HG03432 (cell line): ENCODE measurements at regions not wholly inside any gene's neighbourhood (a gene's known extent, or its start where the extent isn't known, plus 50 kb on each side); places are given as distances from the start of the nearest gene placed in this dataset.

Experiments used
- ATAC-seq: cut with Tn5 transposase; IDR thresholded peaks from one replicate; pipeline ENCODE4 v1.9.1; 2021; ENCODE audit warnings: mild to moderate bottlenecking, moderate library complexity; ENCODE audit not compliant: unreplicated experiment

GRCh38 chr2:200135082-200135481 lies 171.4 kb upstream of the SPATS2L start:
- ATAC-seq: no peak

DNA sequence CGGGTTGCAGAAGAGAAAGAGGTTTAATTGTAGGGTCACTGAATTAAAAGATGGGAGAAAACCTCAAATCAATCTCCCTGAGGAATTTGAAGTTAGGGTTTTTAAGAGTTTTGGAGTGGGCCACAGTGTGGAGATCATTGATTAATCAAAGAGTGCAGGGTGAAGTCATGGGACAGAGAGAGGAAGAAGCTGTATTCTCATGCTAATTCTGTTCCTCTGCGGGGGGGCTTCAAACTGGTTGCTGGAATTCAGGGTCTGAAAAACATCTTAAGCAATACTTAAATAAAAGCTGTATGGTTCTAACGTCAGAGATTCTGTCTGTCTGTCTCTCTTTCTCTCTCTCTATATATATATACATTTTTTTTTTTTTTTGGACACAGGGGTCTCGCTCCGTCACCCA lies 169.8 kb upstream of the SPATS2L start:
- no peak for ATAC-seq

- no peak for ATAC-seq
Observed at GRCh38 chr2:200137271-200137670, 169.2 kb upstream of the SPATS2L start.

- ATAC-seq: no peak
Observed at GRCh38 chr2:200137691-200138090, 168.8 kb upstream of the SPATS2L start.

DNA sequence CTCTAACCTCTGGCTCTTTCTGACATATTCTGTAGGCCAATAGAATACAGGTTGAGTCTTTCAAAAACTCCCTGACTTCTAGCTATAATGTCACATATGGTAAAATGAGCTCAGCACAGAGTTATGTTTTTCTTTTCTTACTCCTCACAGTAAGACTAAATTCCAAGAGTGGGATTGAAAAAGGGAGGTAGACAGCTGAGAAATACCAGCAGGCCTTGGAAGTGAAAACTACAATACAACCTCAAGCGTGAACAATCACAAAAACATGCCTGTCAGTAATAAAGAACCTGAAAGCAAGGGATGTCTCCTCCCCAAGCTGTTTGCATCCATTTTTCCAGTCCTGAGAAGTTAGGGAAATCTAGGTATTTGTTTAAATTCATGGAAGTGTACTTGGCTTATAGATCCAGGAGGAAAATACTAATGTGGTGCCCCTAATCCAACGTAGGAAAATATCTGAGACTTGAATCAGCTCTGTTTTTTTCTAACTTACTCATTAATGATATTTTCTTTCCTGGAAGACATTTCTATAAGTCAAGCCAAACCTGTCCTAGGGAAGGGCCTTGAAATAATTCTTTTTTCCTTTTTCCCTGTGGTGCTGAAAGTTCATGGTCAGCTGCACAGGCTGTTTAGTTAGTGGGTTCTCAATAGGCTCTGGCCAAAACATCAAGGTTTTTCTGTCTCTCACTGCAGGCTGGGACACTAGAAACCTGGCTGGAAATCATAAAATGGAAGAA lies 167.9 kb upstream of the SPATS2L start:
- no peak for ATAC-seq

- no peak for ATAC-seq
Observed at GRCh38 chr2:200144571-200144970, 161.9 kb upstream of the SPATS2L start.

DNA sequence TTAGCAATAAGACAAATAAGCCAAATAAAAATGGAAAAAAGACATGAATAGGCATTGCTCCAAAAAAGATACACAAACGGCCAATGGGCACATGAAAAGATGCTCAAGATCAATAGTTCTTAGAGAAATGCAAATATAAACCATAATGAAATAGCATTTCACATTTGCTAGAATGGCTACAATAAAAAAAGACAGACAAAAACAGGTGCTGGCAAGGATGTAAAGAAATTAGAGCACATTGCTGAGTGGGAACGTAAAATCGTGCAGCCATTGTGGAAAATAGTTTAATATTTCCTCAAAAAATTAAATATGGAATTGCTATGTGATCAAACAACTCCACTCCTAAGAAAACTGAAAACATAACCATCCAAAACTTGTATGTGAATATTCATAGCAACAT lies 160.0 kb upstream of the SPATS2L start:
- no peak for ATAC-seq

GRCh38 chr2:200147371-200147770 lies 159.1 kb upstream of the SPATS2L start:
- ATAC-seq: no peak

DNA sequence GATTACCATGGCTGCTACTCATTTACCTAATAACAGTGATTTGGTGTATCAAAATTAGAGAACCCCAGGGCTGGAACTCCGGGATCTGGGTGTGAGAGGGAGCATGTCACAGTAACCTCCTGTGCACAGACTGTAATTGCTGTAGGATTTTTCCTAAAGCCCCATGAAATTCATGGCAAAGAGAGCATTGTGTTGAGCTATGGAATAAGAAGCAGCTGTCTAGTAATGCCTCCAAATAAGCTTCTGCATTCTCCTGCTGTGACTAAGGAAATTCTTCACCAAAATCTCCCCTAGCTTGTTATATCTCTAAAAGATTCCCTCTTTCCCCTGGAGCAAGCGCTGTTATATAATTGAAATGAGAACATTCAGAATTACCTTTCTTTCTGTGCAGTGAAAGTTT lies 158.1 kb upstream of the SPATS2L start:
- no peak for ATAC-seq

GRCh38 chr2:200150411-200151086 lies 155.9 kb upstream of the SPATS2L start:
- ATAC-seq: no peak

GRCh38 chr2:200155652-200156051 lies 150.8 kb upstream of the SPATS2L start:
- ATAC-seq: no peak

GRCh38 chr2:200156166-200156835 lies 150.2 kb upstream of the SPATS2L start:
- no peak for ATAC-seq

DNA sequence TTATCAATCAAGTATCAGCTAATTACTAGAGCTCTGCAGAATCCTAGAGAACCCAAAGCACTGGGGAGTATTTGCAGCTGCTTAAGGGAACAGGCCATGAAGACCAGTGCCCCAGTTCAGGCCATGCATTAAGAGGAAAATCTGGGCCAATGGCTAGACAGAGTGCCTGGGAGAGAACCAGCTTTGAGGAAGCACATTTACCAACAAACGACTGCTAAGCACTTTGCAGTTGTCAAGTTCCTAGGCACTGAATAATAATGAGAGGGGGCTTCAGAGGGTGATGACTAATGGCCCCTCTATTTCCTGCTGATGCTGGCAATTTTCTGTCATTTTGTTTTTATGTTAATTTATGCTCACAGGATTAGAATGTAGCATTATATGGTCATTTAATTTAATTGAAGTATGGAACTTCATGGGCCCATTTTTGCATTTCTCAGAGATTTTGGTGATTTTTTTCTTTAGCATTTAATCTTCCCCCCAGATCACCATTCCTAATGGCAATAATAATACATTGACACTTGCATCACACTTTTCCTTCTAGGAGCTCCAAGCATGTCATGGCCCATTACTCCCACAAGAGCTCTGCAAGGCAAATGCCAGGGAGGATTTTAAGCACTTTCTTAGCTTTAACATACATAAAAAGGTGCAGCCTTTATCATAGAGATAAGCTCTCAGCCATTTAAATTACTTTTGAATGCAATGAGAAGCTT lies 147.7 kb upstream of the SPATS2L start:
- ATAC-seq: no peak

DNA sequence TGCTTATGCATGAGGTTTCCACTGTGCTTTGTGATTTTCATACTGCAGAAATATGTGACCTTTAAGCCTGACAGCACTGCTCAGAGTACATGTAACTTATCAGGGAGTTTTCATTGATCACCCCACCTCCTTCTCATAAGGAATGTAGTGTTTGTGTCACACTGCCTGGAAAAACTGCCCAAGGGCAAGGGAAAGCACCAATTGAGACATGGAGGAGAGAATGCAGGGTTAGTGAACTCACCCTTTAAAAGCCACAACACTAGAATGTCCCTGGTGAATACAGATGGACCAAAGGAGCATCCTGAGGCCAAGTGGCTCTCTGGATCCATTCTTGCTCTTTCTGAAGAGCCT lies 147.2 kb upstream of the SPATS2L start:
- no peak for ATAC-seq

GRCh38 chr2:200159829-200160781 lies 146.4 kb upstream of the SPATS2L start:
- no peak for ATAC-seq

DNA sequence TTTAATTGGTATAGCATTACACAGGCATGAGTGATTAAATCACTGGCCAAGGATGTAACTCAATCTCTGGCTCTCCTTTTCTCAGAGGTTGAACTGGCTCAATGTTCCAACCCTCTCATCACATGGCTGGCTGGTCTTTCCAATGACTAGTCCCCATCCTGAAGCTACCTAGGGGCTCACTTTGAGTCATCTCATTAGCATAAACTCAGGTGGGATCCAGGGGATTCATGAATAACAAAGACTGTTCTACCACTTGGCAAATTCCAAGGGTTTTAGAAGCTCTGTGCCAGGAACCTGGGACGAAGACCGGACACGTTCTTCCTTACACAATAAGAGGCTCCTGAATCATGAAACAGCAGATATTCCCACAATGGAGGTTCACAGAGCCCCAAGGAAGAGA lies 145.0 kb upstream of the SPATS2L start:
- no peak for ATAC-seq

DNA sequence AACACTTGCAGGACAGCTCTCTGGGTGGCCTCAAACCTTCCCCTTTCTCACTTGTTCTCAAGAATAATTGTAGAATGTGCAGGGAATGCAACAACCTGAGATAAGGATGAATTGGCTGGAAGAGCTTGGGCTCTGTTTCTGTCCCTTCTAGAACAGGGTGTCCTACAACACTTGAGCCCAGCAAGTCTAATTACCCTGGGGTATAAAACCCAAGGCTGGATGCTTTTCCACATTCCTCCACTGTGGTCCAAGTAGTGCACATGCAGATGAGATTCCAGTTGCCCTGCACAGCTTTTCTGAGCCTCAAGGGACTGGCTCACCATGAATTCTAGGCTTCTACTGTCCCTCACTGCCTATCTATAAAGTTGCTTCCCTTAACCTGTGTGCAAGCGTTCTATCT lies 140.8 kb upstream of the SPATS2L start:
- ATAC-seq: no peak

GRCh38 chr2:200168641-200169555 lies 137.6 kb upstream of the SPATS2L start:
- no peak for ATAC-seq

DNA sequence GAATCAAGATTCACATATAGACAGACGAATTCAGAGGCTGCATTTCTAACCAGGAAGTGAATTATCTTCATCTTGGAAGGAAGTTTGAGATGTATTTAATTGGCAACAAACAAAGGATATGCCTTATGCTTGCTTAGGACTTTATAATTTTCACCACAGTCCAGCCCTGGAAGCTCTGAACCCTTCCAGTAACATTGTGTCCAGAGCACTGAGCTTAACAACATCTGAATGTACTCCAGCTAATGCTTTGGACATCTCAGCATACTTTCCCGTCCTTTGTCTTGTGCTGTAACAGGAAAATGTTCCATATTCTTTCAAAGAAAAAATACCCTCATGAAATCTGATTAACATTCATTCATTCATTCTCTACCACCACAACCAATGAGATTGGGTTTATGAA lies 136.3 kb upstream of the SPATS2L start:
- ATAC-seq: no peak
